Endothelial cell (in vitro differentiated cells): ENCODE measurements at regions not wholly inside any gene's neighbourhood (a gene's known extent, or its start where the extent isn't known, plus 50 kb on each side); places are given as distances from the start of the nearest gene placed in this dataset.
A peak's percentile ranks its signal among the peaks of the same experiment; 100 is the strongest.

Experiments used
- DNase-seq: peaks from one replicate; pipeline ENCODE4 v3.0.0; 2021; ENCODE audit warnings: low spot score
- H3K27ac Mint-ChIP-seq: one replicate; pipeline ENCODE4 v1.8.0; 2021; ENCODE audit warnings: mixed read lengths, inconsistent platforms; ENCODE audit not compliant: unreplicated experiment
- H3K27me3 Mint-ChIP-seq: one replicate; pipeline ENCODE4 v1.8.0; 2021; ENCODE audit warnings: mild to moderate bottlenecking, moderate library complexity, mixed read lengths, inconsistent platforms; ENCODE audit not compliant: unreplicated experiment
- H3K36me3 Mint-ChIP-seq: one replicate; pipeline ENCODE4 v1.8.0; 2021; ENCODE audit warnings: mild to moderate bottlenecking, low read depth, mixed read lengths, inconsistent platforms; ENCODE audit not compliant: unreplicated experiment
- H3K4me1 Mint-ChIP-seq: one replicate; pipeline ENCODE4 v1.8.0; 2021; ENCODE audit warnings: mild to moderate bottlenecking, mixed read lengths, inconsistent platforms; ENCODE audit not compliant: unreplicated experiment
- H3K4me3 Mint-ChIP-seq: one replicate; pipeline ENCODE4 v1.8.0; 2021; ENCODE audit warnings: mild to moderate bottlenecking, mixed read lengths, inconsistent platforms; ENCODE audit not compliant: unreplicated experiment
- H3K9me3 Mint-ChIP-seq: one replicate; pipeline ENCODE4 v1.8.0; 2021; ENCODE audit warnings: mixed read lengths, inconsistent platforms; ENCODE audit not compliant: unreplicated experiment
- TF ChIP-seq, protein P1 (sequence below): fragments of 200-600 bp; sonication (generic); IDR thresholded peaks from one replicate; pipeline ENCODE4 v1.5.0; 2021; ENCODE audit warnings: antibody characterized with exemption; ENCODE audit not compliant: unreplicated experiment

DNA sequence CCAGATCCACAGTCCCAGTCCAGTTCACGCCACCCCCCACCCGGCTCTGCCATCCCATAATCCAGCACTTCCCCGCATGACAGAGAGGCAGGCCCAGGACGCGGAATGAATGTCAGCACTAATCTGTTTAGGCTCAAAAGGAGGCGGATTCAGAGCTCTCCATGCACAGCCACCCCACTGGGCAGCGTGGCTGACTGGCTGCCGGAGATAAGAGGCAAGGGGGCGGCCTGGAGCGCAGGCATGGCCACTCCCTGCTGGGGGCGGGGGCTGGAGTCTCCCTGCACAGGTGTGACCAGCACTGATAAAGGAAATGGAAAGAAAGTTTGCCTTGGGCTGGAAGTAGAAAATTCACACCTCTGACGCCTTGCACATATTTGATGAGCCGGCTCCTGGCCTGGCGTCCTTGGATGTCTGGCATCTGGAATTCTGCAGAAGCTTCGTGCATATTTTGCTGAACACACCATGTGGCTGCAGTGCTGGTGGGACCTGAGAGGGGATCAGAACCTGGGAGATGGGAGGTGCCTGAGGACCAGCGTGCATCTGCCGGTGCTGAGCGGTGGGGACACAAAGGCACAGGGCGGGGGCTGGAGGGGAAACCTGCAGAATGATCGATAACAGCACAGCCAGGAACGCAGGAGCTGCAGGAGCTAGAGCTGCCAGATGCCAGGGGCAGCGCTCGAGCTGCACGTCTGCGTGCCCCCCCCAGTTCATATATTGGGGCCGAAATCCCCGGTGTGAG lies 344.4 kb downstream of the CTTN start:
- peaks cover 5% of the 10 kb centered on the region for H3K27me3 Mint-ChIP-seq
- no peaks in the 10 kb centered on the region for H3K9me3 Mint-ChIP-seq
- peaks cover 4% of the 10 kb centered on the region for H3K36me3 Mint-ChIP-seq
- no peak overlapping the region for H3K27ac Mint-ChIP-seq
- TF ChIP-seq, protein P1, sequence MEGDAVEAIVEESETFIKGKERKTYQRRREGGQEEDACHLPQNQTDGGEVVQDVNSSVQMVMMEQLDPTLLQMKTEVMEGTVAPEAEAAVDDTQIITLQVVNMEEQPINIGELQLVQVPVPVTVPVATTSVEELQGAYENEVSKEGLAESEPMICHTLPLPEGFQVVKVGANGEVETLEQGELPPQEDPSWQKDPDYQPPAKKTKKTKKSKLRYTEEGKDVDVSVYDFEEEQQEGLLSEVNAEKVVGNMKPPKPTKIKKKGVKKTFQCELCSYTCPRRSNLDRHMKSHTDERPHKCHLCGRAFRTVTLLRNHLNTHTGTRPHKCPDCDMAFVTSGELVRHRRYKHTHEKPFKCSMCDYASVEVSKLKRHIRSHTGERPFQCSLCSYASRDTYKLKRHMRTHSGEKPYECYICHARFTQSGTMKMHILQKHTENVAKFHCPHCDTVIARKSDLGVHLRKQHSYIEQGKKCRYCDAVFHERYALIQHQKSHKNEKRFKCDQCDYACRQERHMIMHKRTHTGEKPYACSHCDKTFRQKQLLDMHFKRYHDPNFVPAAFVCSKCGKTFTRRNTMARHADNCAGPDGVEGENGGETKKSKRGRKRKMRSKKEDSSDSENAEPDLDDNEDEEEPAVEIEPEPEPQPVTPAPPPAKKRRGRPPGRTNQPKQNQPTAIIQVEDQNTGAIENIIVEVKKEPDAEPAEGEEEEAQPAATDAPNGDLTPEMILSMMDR: no peak
- H3K4me3 Mint-ChIP-seq: no peak overlapping the region
- peak; percentile 26 for DNase-seq
- H3K4me1 Mint-ChIP-seq: no peaks in the 10 kb centered on the region

DNA sequence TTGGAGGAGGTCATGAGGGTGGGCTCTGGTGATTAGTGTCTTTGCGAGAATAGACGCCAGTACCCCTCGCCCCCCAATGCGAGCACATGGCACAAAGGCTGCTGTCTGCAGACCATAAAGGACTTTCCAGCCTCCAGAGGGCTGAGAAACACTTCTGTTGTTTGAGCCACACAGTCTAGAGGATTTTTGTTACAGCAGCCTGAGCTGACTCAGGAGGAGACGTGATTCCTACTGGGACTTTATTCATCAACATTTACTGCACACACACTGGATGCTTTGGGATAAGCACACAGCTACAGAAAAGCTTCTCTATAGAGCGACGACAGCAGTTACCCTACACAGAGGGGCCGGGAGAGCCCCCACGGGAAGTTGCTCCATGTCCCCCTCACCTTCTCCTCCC lies 345.0 kb downstream of the CTTN start:
- TF ChIP-seq, protein P1: no peak
- Mint-ChIP-seq H3K27me3 (peaks cover 4% of the 10 kb centered on the region), H3K4me3 (no peak overlapping the region), H3K36me3 (peaks cover 4% of the 10 kb centered on the region), H3K9me3 (no peaks in the 10 kb centered on the region), H3K4me1 (no peaks in the 10 kb centered on the region), H3K27ac (no peak overlapping the region)
- DNase-seq: no peak

DNA sequence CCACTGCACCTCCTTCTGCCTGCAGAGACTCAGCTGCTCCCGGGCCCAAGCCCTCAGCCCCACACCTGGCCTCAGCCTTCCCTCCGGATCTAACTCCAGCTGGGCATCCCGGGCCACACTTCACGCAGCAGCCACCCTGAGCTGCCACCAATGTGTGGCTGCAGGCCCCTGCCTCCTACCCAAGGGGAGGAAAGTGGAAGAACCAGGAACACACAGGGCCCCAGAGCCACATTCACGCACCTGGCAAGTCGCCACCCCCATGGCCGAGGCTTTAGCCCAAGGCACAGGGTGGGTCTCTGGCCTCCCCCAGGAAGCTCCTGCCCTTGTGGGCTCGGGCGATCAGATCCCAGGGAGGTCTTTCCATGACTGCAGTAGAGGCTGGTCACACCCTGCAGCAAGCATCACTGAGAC lies 345.6 kb downstream of the CTTN start:
- Mint-ChIP-seq H3K36me3 (peaks cover 4% of the 10 kb centered on the region), H3K4me3 (no peak overlapping the region), H3K4me1 (no peaks in the 10 kb centered on the region), H3K27ac (no peak overlapping the region), H3K9me3 (peaks cover 4% of the 10 kb centered on the region), H3K27me3 (peaks cover 7% of the 10 kb centered on the region)
- TF ChIP-seq, protein P1: no peak
- DNase-seq: no peak

DNA sequence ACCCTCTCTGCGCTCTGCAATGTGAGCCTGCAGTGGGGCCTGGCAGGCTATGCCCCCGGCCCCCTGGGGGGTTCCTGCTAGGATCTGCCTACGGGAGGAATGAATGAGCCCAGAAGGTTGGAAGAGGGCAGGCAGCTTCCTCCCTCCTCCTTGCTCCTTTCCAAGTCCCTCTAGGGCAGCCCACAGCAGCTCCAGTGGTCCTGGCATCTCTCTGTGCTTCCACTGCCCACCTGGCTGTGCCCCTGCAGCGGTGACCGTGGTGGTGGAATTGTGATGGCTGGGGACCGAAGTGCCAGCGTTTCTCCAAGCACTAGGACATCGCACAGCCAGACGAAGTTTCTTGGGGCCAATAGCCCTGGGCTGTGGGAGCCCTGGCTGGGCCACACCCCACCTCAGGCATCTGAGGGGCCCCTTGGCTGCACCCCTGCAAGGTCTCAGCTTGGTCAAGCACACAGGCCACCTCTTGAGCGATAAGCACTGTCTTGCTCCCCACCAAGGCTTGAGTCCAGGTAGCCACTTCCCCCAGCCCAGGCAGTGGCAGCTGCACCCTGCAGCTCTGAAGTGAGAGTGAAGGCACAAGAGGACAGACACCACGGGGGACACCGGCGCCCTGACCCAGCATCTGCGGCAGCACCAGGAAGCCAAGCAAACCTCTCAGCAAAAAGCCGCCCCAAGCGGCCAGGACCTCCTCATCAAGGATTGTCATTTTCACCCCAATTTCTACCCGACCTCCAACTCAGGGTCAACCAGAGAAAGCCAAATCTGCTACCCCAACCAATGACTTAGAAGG lies 346.3 kb downstream of the CTTN start:
- H3K36me3 Mint-ChIP-seq: peaks cover 4% of the 10 kb centered on the region
- no peaks in the 10 kb centered on the region for H3K4me1 Mint-ChIP-seq
- H3K9me3 Mint-ChIP-seq: peaks cover 4% of the 10 kb centered on the region
- H3K4me3 Mint-ChIP-seq: no peak overlapping the region
- no peak overlapping the region for H3K27ac Mint-ChIP-seq
- peaks cover 7% of the 10 kb centered on the region for H3K27me3 Mint-ChIP-seq
- TF ChIP-seq, protein P1: no peak
- no peak for DNase-seq

DNA sequence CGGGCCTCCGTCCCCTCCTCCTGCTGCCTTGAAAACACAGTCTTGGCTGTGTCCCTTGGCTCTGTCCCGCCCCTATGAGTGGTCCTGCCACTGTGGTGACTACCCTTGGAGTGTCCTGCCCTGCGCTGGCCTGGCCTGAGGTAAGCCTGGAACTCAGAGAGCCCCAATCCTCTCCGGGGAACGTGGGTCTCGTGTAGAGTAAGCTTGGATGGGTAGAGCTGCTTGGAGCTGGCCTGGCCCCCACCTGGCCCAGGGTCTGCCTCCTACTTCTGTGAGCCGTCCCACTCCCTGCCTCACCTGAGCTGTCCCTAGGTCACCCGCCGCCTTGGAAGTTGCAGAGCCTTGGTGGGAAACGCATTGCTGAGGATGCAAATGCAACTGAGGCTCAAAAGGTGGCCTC lies 347.1 kb downstream of the CTTN start:
- H3K4me1 Mint-ChIP-seq: no peaks in the 10 kb centered on the region
- H3K9me3 Mint-ChIP-seq: peaks cover 4% of the 10 kb centered on the region
- H3K27ac Mint-ChIP-seq: no peak overlapping the region
- peaks cover 4% of the 10 kb centered on the region for H3K36me3 Mint-ChIP-seq
- H3K27me3 Mint-ChIP-seq: peaks cover 7% of the 10 kb centered on the region
- no peak for DNase-seq
- no peak overlapping the region for H3K4me3 Mint-ChIP-seq
- TF ChIP-seq, protein P1: no peak
